Sigmoid colon (tissue), 6 donors: ENCODE measurements at regions not wholly inside any gene's neighbourhood (a gene's known extent, or its start where the extent isn't known, plus 50 kb on each side); places are given as distances from the start of the nearest gene placed in this dataset.

Experiments
- DNase-seq: peaks from one replicate; pipeline ENCODE4 v3.0.0-alpha.2; 2019
- H3K27ac ChIP-seq, 4 donors: fragments of 200-600 bp; sonication (generic); one replicate each; pipeline ENCODE4 v1.5.1; 2016 to 2019; ENCODE audit warnings: mild to moderate bottlenecking in 1 of 4
- H3K27me3 ChIP-seq, 3 donors: fragments of 200-600 bp; sonication (generic); one replicate each; pipeline ENCODE4 v1.5.1; 2019; ENCODE audit warnings: mild to moderate bottlenecking in 1 of 3
- H3K36me3 ChIP-seq, 4 donors: fragments of 200-600 bp; sonication (generic); one replicate each; pipeline ENCODE4 v1.5.1; 2016 to 2019
- H3K4me1 ChIP-seq, 4 donors: fragments of 200-600 bp; sonication (generic); one replicate each; pipeline ENCODE4 v1.5.1; 2017 to 2019
- H3K4me3 ChIP-seq, 4 donors: fragments of 200-600 bp; sonication (generic); one replicate each; pipeline ENCODE4 v1.5.1; 2017 to 2019; ENCODE audit warnings: mild to moderate bottlenecking in 2 of 4, moderate library complexity in 1 of 4
- H3K9me3 ChIP-seq, 4 donors: fragments of 200-600 bp in 3 of 4; sonication (generic) in 3 of 4; one replicate each; pipeline versions ENCODE4 v1.5.1 to v1.6.1; 2013 to 2019
- EP300 ChIP-seq, 4 donors: sonication (generic); formaldehyde crosslinking; IDR thresholded peaks; one replicate each; pipeline ENCODE4 v1.6.1; 2017; ENCODE audit warnings: antibody characterized with exemption in 4 of 4
- POLR2A ChIP-seq, 2 donors: fragments of 450-650 bp; IDR thresholded peaks; one replicate each; pipeline ENCODE4 v1.6.1; 2016; ENCODE audit warnings: antibody characterized with exemption in 2 of 2, mild to moderate bottlenecking in 2 of 2, moderate library complexity in 2 of 2
- POLR2AphosphoS5 ChIP-seq, 4 donors: sonication (generic); formaldehyde crosslinking; IDR thresholded peaks; one replicate each; pipeline ENCODE4 v1.6.1; 2017; ENCODE audit warnings: antibody characterized with exemption in 4 of 4
- WGBS, 2 donors: extraction: QIAGEN DNeasy Blood & Tissue Kit; methylation state at CpG; one replicate each; pipeline ENCODE4 v1.1.7; 2013; 5-methylcytosine and 5-hydroxymethylcytosine counted together
- intact Hi-C: fragments of 100-400 bp; cut with DNase I; formaldehyde crosslinking; loops from one replicate; pipeline ENCODE4 v1.15.1; 2023
- TF ChIP-seq, protein P1 (sequence below), 4 experiments: fragments of 450-650 bp in 3 of 4; fragments of 200-600 bp in 1 of 4; IDR thresholded peaks; one replicate each; pipeline ENCODE4 v1.5.1; 2016 to 2019; ENCODE audit warnings: antibody characterized with exemption in 4 of 4, mild to moderate bottlenecking in 3 of 4, moderate library complexity in 2 of 4
- donor health status: healthy with polysubstance abuse.
- donor health status: healthy.

DNA sequence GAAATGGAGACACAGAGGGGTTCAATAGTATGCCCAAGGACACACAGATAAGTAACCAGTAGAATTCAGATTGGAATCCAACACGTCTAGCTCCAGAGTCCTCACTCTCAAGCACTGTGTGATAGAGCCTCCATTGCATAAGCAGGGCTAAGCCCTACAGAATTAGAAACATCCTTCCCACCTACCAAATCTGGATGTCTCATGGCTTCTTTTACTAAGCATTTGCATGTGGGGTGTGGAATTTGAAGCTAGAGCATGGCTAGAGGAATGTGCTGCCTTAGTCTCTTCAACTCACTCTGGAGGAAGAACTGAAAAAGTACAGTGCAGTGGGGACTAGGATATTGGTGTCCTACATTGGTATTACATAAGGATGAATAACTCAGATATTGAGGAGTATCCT lies 119.4 kb downstream of the MFAP3L start:
- no peaks in the 10 kb centered on the region for H3K36me3 ChIP-seq
- DNase-seq = no peak
- H3K4me1 ChIP-seq = no peaks in the 10 kb centered on the region
- TF ChIP-seq, protein P1, sequence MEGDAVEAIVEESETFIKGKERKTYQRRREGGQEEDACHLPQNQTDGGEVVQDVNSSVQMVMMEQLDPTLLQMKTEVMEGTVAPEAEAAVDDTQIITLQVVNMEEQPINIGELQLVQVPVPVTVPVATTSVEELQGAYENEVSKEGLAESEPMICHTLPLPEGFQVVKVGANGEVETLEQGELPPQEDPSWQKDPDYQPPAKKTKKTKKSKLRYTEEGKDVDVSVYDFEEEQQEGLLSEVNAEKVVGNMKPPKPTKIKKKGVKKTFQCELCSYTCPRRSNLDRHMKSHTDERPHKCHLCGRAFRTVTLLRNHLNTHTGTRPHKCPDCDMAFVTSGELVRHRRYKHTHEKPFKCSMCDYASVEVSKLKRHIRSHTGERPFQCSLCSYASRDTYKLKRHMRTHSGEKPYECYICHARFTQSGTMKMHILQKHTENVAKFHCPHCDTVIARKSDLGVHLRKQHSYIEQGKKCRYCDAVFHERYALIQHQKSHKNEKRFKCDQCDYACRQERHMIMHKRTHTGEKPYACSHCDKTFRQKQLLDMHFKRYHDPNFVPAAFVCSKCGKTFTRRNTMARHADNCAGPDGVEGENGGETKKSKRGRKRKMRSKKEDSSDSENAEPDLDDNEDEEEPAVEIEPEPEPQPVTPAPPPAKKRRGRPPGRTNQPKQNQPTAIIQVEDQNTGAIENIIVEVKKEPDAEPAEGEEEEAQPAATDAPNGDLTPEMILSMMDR (IDR thresholded peaks at IDR 0.05) = no peak
- TF ChIP-seq POLR2AphosphoS5 (IDR thresholded peaks at IDR 0.05) (no peak), EP300 (IDR thresholded peaks at IDR 0.05) (no peak), POLR2A (IDR thresholded peaks at IDR 0.05) (no peak)
- no peak overlapping the region for H3K4me3 ChIP-seq
- intact Hi-C loops = no loop called here
- H3K27ac ChIP-seq = no peak overlapping the region
- H3K9me3 ChIP-seq = no peaks in the 10 kb centered on the region
- H3K27me3 ChIP-seq = no peaks in the 10 kb centered on the region
- 84% methylated on average over 1 of the region's 1 CpG for WGBS, 2 donors

DNA sequence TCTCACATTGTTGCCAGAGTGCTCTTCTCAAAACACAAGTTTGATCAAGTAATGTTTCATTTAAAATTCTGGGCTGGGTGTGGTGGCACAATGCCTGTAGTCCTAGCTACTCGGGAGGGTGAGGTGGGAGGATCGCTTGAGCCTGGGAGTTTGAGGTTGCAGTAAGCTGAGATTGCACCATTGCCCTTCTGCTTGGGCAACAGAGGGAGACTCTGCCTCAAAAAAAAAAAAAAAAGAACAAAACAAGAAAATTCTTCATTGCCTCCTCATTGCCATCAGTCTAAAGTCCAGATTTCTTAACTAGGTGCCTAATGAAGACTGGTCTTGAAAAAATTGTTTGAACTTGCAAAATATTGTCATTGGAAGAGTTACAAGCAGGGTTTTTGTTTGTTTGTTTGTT lies 120.1 kb downstream of the MFAP3L start:
- TF ChIP-seq, protein P1 (IDR thresholded peaks at IDR 0.05) = no peak
- TF ChIP-seq POLR2AphosphoS5 (IDR thresholded peaks at IDR 0.05) = no peak
- TF ChIP-seq EP300 (IDR thresholded peaks at IDR 0.05) = no peak
- TF ChIP-seq POLR2A (IDR thresholded peaks at IDR 0.05) = no peak
- intact Hi-C loops = no loop called here
- no peaks in the 10 kb centered on the region for H3K4me1 ChIP-seq
- H3K36me3 ChIP-seq = no peaks in the 10 kb centered on the region
- H3K9me3 ChIP-seq = no peaks in the 10 kb centered on the region
- H3K27me3 ChIP-seq = no peaks in the 10 kb centered on the region
- DNase-seq = no peak
- H3K27ac ChIP-seq = no peak overlapping the region
- 89 to 95% methylated on average over 2 of the region's 2 CpGs for WGBS, 2 donors
- no peak overlapping the region for H3K4me3 ChIP-seq

DNA sequence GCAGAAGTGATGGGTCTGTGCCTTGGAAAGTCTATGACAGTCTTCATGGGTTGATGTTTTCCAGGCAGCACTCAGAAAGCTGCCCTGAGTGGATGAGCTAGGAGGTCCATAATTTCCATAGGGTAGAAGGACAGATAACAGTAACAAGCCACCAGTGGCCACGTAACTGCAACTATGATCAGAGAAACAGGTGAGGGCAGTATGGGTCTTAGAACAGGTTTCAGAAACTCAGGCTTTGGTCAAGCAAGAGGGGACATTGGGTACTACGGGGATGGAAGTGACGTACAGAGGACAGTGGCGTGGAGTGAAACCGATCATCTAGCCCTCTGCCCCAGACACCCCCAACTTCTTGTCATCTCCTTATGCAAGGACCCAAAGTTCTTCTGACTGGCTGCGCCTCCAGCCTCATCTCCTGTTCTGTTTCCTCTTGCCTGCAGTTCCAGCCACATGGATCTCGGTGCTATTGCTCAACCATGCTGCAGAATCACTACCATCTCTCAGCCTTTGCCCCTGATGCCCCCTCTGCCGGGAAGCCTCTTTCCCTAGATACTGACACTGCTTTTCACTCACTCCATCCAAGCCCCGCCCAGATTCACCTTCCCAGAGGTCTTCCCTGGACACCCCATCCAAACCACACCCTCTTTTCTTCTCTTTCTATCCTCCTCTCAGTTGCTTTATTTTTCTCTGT lies 123.4 kb downstream of the MFAP3L start:
- no peak for DNase-seq
- H3K9me3 ChIP-seq = no peaks in the 10 kb centered on the region
- WGBS, 2 donors = 82 to 84% methylated on average over 9 of the region's 9 CpGs
- TF ChIP-seq POLR2AphosphoS5 (IDR thresholded peaks at IDR 0.05) = no peak
- TF ChIP-seq POLR2A (IDR thresholded peaks at IDR 0.05) = no peak
- TF ChIP-seq EP300 (IDR thresholded peaks at IDR 0.05) = no peak
- TF ChIP-seq, protein P1 (IDR thresholded peaks at IDR 0.05) = no peak
- no peaks in the 10 kb centered on the region for H3K4me1 ChIP-seq
- intact Hi-C loops = no loop called here
- H3K27ac ChIP-seq = no peak overlapping the region
- H3K27me3 ChIP-seq = no peaks in the 10 kb centered on the region
- no peaks in the 10 kb centered on the region for H3K36me3 ChIP-seq
- H3K4me3 ChIP-seq = no peak overlapping the region

DNA sequence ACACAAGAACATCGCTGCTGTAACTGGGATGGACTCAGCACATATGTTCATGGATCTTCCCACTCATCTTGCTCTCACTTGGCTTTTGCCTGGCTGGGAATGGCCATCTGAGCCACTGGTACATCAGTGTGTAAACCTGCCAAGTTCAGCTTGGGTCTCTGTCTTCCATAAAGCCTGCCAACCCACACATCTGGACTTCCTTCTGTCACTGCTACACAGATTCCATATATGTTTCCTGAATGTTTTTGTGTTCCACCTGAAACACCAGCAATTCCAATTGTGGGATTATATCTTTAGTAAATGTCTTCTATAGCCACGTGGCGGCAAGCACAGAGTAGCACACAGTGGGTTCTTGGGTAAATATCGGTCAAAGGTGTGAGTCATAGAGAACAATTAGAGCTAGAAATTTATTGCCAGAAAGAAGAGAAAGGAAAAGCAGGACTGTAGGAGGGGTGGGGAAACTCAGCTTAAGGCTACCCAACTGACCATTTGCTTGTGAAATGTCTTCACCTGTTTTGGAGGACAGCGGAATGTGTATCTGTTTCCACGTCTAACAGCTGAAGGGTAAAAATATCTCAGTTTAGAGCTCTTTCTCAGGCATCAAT lies 125.9 kb downstream of the MFAP3L start:
- DNase-seq = no peak
- H3K27ac ChIP-seq = no peak overlapping the region
- no peak overlapping the region for H3K4me3 ChIP-seq
- intact Hi-C loops = no loop called here
- H3K4me1 ChIP-seq = no peaks in the 10 kb centered on the region
- H3K36me3 ChIP-seq = no peaks in the 10 kb centered on the region
- no peak for TF ChIP-seq POLR2A (IDR thresholded peaks at IDR 0.05)
- TF ChIP-seq POLR2AphosphoS5 (IDR thresholded peaks at IDR 0.05) = no peak
- TF ChIP-seq, protein P1 (IDR thresholded peaks at IDR 0.05) = no peak
- TF ChIP-seq EP300 (IDR thresholded peaks at IDR 0.05) = no peak
- H3K27me3 ChIP-seq = no peaks in the 10 kb centered on the region
- H3K9me3 ChIP-seq = no peaks in the 10 kb centered on the region
- WGBS, 2 donors = 83 to 88% methylated on average over 6 of the region's 6 CpGs
